ENCODE measurements at regions not wholly inside any gene's neighbourhood (a gene's known extent, or its start where the extent isn't known, plus 50 kb on each side); places are given as distances from the start of the nearest gene placed in this dataset.

DNA sequence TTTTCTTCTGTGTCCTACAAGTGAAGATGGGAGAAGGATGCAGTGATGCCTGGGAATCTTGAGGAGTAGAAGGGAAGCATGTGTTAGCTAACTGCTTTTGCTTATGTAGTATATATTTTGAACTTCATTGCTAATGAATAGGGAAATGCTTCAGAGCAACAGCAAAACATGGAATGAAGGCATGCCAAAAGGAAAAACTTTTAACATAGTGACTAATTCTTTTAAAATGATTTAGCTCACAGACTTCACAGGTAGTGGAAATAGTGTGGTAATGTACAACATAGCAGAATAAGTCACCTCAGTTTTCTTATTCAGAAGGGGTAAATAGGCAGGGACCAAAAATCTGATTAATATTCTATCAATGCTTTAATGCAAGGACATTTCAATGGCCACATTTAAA, 95.5 kb downstream of the LYPLAL1 start:
- TF ChIP-seq CTCF (IDR thresholded peaks at IDR 0.05) (no peak), RAD21 (conservative IDR thresholded peaks at IDR 0.05 in 1 of 2, IDR thresholded peaks at IDR 0.05 in 1 of 2) (no peak), CHD2 (IDR thresholded peaks at IDR 0.05; ENCODE audit: low read length, partially characterized antibody) (no peak), RFX5 (IDR thresholded peaks at IDR 0.05) (no peak), NR3C1 (IDR thresholded peaks at IDR 0.05) (no peak), TP53 (CRISPR knock-in tag; IDR thresholded peaks at IDR 0.05) (no peak), HDAC2 (IDR thresholded peaks at IDR 0.05) (no peak), BHLHE40 (IDR thresholded peaks at IDR 0.05; ENCODE audit: low read depth, low read length) (no peak), REST (IDR thresholded peaks at IDR 0.05) (no peak), MYC (IDR thresholded peaks at IDR 0.05; ENCODE audit: borderline replicate concordance, low read length) (no peak), POLR2A (IDR thresholded peaks at IDR 0.05; ENCODE audit: low read length) (no peak)
- TF ChIP-seq, protein P1, sequence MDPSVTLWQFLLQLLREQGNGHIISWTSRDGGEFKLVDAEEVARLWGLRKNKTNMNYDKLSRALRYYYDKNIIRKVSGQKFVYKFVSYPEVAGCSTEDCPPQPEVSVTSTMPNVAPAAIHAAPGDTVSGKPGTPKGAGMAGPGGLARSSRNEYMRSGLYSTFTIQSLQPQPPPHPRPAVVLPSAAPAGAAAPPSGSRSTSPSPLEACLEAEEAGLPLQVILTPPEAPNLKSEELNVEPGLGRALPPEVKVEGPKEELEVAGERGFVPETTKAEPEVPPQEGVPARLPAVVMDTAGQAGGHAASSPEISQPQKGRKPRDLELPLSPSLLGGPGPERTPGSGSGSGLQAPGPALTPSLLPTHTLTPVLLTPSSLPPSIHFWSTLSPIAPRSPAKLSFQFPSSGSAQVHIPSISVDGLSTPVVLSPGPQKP (IDR thresholded peaks at IDR 0.05; ENCODE audit: low read depth, low read length), result no peak

Measured in A549 (cell line).